ENCODE measurements at regions not wholly inside any gene's neighbourhood (a gene's known extent, or its start where the extent isn't known, plus 50 kb on each side); places are given as distances from the start of the nearest gene placed in this dataset.

GRCh38 chr4:41375561-41375960 lies 118.8 kb downstream of the UCHL1 start (continued):
- no peak for TF ChIP-seq CHD7 (IDR thresholded peaks at IDR 0.05; ENCODE audit: insufficient replicate concordance, low read length)
- no peak for TF ChIP-seq CHD2 (IDR thresholded peaks at IDR 0.05; ENCODE audit: low read length)
- TF ChIP-seq BACH1 (IDR thresholded peaks at IDR 0.05; ENCODE audit: low read length): no peak
- no peak for TF ChIP-seq CREB1 (IDR thresholded peaks at IDR 0.05)
- no peak for TF ChIP-seq TCF12 (IDR thresholded peaks at IDR 0.05; ENCODE audit: low read depth, low read length)
- TF ChIP-seq POLR2A (IDR thresholded peaks at IDR 0.05; ENCODE audit: control extremely low read depth in 1 of 2, low read depth in 2 of 2, low read length in 2 of 2): no peak
- no peak for TF ChIP-seq HDAC6 (IDR thresholded peaks at IDR 0.05; ENCODE audit: low read depth, low read length)
- no peak for TF ChIP-seq CHD1 (IDR thresholded peaks at IDR 0.05; ENCODE audit: low read depth, low read length)
- no peak for TF ChIP-seq SUZ12 (IDR thresholded peaks at IDR 0.05; ENCODE audit: low read length)
- no peak for TF ChIP-seq CBX5 (IDR thresholded peaks at IDR 0.05; ENCODE audit: low read depth, low read length)
- no peak for TF ChIP-seq RNF2 (IDR thresholded peaks at IDR 0.05; ENCODE audit: borderline replicate concordance, low read depth, low read length, missing control alignments, poor library complexity, severe bottlenecking)
- TF ChIP-seq JUND (IDR thresholded peaks at IDR 0.05; ENCODE audit: low read length): no peak
